HepG2 (cell line): ENCODE measurements at regions not wholly inside any gene's neighbourhood (a gene's known extent, or its start where the extent isn't known, plus 50 kb on each side); places are given as distances from the start of the nearest gene placed in this dataset.

Experiments used
- CBX2 ChIP-seq, 2 experiments: fragments of 200-600 bp in 1 of 2; sonication (generic); formaldehyde crosslinking in 1 of 2; IDR thresholded peaks; 2 replicates each; pipeline versions ENCODE4 v1.7.0 to v1.8.1; 2018 to 2022; ENCODE audit warnings: low read depth in 2 of 2, low read length in 1 of 2, mild to moderate bottlenecking in 1 of 2, missing genetic modification reagents in 1 of 2
- CREB1 ChIP-seq, 2 experiments: fragments of 450-650 bp in 1 of 2; IDR thresholded peaks; 2 replicates each; pipeline ENCODE4 v1.6.1; 2016 to 2017; ENCODE audit warnings: control low read depth in 1 of 2, mild to moderate bottlenecking in 1 of 2, missing compliant biosample characterization in 1 of 2, missing genetic modification characterization in 1 of 2
- GTF2F1 ChIP-seq: fragments of 150-350 bp; IDR thresholded peaks from 2 replicates; pipeline ENCODE4 v1.6.1; 2014; ENCODE audit warnings: low read length
- KAT7 ChIP-seq: IDR thresholded peaks from 2 replicates; pipeline ENCODE4 v1.6.1; 2018; ENCODE audit warnings: borderline replicate concordance, missing compliant biosample characterization
- NFRKB ChIP-seq: fragments of 450-650 bp; IDR thresholded peaks from 2 replicates; pipeline ENCODE4 v1.6.1; 2017
- POLR2A ChIP-seq, 2 experiments: IDR thresholded peaks; 2 replicates each; pipeline ENCODE4 v1.6.1; 2011; ENCODE audit warnings: low read depth in 2 of 2, low read length in 2 of 2, mild to moderate bottlenecking in 1 of 2, moderate library complexity in 1 of 2; ENCODE audit not compliant: insufficient read depth in 1 of 2
- TAF1 ChIP-seq: sonication (generic); formaldehyde crosslinking; IDR thresholded peaks from 2 replicates; pipeline ENCODE4 v1.4.0; 2020; ENCODE audit warnings: missing genetic modification reagents
- TBX2 ChIP-seq: sonication (generic); formaldehyde crosslinking; IDR thresholded peaks from 2 replicates; pipeline ENCODE4 v1.5.0; 2020; ENCODE audit warnings: missing genetic modification reagents, mild to moderate bottlenecking, borderline replicate concordance
- ZNF317 ChIP-seq: sonication (generic); formaldehyde crosslinking; IDR thresholded peaks from 2 replicates; pipeline ENCODE4 v1.5.0; 2020; ENCODE audit warnings: mild to moderate bottlenecking, missing genetic modification reagents
- ZNF33A ChIP-seq: sonication (generic); formaldehyde crosslinking; IDR thresholded peaks from 2 replicates; pipeline ENCODE4 v1.5.1; 2020; ENCODE audit warnings: missing genetic modification reagents, mild to moderate bottlenecking, moderate library complexity, borderline replicate concordance
- ZNF503 ChIP-seq: sonication (generic); formaldehyde crosslinking; IDR thresholded peaks from 2 replicates; pipeline ENCODE4 v1.4.0; 2020; ENCODE audit warnings: missing genetic modification reagents
- ZNF512 ChIP-seq: sonication (generic); formaldehyde crosslinking; IDR thresholded peaks from 2 replicates; pipeline ENCODE4 v1.4.0; 2020; ENCODE audit warnings: mild to moderate bottlenecking, missing genetic modification reagents
- ZNF660 ChIP-seq: sonication (generic); formaldehyde crosslinking; IDR thresholded peaks from 2 replicates; pipeline ENCODE4 v1.5.1; 2020; ENCODE audit warnings: mild to moderate bottlenecking, low read depth, missing genetic modification reagents, borderline replicate concordance

GRCh38 chr13:90792335-90792734 is 555.2 kb upstream of the MIR17HG start:
- TF ChIP-seq CBX2 (IDR thresholded peaks at IDR 0.05; ENCODE audit: low read depth, low read length) (no peak), CBX2 (CRISPR knock-in tag; IDR thresholded peaks at IDR 0.05; ENCODE audit: low read depth) (no peak), POLR2A (IDR thresholded peaks at IDR 0.05; ENCODE audit: insufficient read depth in 1 of 2, low read depth in 2 of 2, low read length in 2 of 2) (no peak), ZNF317 (CRISPR knock-in tag) (no peak), ZNF503 (CRISPR knock-in tag) (no peak), KAT7 (CRISPR knock-in tag) (no peak), ZNF33A (CRISPR knock-in tag) (no peak), TAF1 (CRISPR knock-in tag) (no peak), CREB1 (IDR thresholded peaks at IDR 0.05) (no peak), CREB1 (CRISPR knock-in tag; IDR thresholded peaks at IDR 0.05) (no peak), ZNF660 (CRISPR knock-in tag) (no peak), NFRKB (no peak), ZNF512 (CRISPR knock-in tag) (no peak), TBX2 (CRISPR knock-in tag) (no peak), GTF2F1 (no peak)
